HG03565 (cell line): ENCODE measurements at regions not wholly inside any gene's neighbourhood (a gene's known extent, or its start where the extent isn't known, plus 50 kb on each side); places are given as distances from the start of the nearest gene placed in this dataset.

Source experiments
- ATAC-seq: cut with Tn5 transposase; IDR thresholded peaks from one replicate; pipeline ENCODE4 v1.9.1; 2021; ENCODE audit warnings: mild to moderate bottlenecking, moderate library complexity; ENCODE audit not compliant: unreplicated experiment

DNA sequence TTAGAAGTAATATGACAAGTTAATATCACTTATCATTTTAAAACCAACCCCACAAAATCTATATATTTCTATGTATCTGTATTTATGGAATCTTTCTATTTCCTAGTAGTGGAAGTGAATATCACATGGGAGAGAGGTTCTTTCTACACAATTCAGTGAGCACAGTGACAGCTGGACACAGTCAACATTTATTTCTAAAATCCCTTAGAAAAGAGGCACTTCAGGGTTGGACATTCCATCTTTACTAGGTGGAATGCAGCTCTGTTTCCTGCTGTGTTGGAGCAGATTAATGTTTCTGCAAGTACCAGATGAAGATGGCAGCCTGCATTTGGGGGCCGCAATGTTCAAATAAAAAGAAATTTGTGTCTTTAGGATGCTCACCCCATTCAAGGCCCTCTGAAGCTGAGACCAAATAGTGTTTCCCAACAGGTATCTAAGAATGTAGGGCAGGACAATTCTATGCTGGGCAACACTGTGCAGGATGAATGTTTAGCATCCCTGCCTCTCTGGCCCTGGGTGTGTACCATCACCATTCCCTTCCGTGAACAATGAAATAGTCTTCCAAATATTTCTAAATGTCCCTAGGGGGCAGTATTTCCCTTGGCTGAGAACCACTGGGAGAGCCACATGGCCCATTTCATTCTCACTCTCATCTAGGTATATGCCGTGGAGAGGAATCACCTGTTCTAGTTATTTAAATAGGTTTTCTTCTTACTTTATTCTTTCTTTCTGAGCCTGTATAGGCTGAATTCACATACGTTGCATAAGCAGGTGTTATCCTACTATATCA lies 394.8 kb downstream of the PRDM2 start:
- ATAC-seq = no peak

GRCh38 chr1:14098294-14098913 lies 398.4 kb downstream of the PRDM2 start:
- ATAC-seq = no peak

GRCh38 chr1:14100444-14100843 lies 400.5 kb downstream of the PRDM2 start:
- no peak for ATAC-seq

- no peak for ATAC-seq
Observed at GRCh38 chr1:14100919-14101318, 400.9 kb downstream of the PRDM2 start.

DNA sequence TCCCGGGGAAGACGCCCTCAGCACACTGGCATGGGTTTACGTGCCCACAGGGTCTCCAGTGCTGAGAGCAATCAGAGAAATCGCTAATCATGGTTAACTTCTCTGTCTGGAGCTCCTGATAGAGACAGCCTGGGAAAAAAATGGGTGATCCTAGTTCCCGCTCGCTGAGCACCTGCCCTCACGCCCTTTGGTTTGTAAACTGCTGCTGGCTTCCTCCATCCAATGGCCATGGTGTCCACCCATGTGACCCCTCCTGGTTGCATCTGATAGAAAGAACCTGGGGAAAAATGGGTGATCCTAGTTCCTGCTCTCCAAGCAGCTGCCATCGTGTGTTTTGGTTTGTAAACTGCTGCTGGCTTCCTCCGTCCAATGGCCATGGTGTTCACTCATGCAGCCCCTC lies 402.2 kb downstream of the PRDM2 start:
- no peak for ATAC-seq

DNA sequence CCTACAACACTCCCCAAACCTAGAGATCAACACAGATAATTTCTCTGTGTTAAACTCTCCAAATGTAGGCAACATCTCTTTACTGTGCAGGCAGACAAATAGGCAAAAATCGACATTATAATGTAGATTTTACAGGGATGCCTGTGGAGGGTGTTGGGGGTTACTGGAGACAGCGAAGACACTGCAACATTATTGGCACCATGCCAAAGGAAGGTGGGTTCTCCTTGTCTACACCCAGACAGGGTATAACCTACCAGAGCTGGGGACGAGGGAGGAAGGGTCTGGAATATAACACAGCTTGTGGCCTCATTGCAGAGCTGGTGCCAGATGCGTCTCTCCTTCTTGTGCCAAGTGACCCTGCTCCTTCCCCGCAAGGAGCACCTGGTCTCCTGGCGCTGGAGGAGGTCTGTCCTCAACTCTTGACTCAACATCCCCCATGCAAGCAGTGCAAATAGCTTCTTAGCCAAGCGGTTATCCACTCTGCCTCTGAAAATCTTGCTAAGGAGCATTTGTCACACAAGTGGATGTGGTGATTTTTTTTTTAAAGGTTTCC lies 404.0 kb downstream of the PRDM2 start:
- ATAC-seq = no peak

DNA sequence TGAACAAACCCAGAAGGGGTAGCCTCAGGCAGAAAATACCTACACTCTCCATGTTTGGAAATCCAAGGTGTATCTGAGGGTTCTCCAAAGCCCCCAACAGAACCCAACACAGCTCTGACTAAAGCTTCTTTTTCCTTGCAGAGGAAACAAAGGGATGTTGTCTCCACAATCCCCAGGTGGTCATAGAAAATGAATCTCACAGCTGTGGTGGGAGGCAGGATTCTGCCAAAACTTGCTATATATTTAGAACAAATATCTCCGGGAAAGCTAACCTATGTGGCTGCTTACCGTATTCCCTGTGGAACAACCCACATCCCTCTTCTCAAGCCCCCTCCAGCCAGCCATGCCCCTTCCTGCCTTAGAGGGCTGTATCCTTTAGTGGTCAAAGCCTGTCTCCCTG lies 406.1 kb downstream of the PRDM2 start:
- no peak for ATAC-seq

- ATAC-seq = no peak
Observed at GRCh38 chr1:14106679-14107313, 406.8 kb downstream of the PRDM2 start.

DNA sequence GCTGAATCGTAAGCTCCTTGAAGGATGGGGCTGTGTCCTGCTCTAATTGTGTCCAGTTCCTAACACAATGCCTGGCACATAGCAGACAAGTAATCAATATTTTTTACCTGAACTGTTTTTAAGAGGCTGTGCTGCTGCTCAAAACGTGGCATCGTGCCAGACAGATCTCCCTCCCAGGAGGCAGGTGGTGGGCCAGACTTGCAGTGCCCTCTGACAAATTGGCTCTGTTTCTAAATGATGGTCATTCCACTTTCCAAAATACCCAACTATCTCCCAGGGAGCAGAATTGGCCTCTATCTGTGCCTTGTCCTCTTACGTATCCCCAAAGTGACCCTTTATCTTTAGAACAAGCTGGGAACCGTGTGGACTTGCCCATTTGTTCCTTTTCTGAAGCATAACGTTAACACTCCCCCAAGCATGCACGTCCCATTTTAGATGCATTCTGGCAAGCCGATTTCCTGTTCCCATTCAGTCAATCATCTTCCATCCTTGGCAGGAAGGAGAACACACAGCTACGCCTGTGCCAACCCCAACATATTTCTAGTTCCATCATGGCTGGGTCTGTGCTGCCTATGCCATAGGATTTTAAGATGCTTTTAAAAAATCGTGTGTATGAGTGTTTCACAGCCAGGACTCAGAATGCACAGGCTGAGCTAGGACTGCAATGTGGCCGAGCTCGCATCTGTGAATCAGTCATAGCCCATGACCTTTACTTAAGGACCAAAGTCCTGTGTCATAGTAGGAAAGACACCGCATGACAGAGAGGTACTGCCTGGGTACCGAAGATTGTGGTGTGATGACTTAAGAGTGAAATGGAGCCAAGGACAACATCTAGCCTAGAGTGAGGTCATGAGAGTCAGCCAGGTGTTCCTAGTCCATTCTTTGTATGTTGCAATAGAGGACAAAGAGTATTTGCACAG lies 408.6 kb downstream of the PRDM2 start:
- ATAC-seq = no peak

DNA sequence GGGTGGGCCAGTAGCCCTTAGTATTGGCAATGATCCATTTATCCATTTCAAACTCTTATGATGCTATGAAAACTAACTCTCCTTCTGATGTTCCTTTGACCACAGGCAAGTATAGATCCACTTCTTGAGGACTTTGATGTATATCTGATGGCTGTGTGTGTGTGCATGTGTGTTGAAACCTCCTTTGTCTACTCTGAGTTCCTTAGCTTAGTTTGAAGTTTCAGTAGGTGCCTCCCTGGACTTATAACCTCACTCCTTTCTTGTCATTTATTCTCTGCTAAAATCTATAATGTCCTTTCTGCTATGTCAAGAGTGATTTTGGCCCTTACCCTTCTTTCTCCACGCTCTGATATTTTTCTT lies 409.3 kb downstream of the PRDM2 start:
- ATAC-seq = no peak

- ATAC-seq = no peak
Observed at GRCh38 chr1:14110040-14110439, 410.1 kb downstream of the PRDM2 start.

GRCh38 chr1:14111121-14111520 lies 411.1 kb downstream of the PRDM2 start:
- no peak for ATAC-seq

DNA sequence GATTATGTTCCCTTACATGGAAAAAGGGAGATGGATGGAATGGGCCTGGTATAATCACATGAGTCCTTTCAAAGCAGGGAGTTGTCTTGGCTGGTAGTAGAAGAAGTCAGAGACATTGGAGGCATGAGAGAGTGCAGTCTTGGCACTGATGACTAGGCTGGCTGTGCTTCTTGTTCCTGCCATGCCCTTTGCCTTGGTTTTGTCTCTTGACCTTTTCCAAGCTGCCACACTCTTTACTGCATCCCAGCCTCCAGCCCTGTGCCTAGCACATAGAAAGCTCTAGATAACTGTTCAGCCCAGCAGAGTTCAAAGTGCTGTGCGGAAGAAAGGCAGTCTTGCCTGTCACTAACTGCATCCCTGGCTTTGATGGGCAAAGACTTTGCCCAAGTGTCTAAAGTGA lies 412.6 kb downstream of the PRDM2 start:
- ATAC-seq = no peak

DNA sequence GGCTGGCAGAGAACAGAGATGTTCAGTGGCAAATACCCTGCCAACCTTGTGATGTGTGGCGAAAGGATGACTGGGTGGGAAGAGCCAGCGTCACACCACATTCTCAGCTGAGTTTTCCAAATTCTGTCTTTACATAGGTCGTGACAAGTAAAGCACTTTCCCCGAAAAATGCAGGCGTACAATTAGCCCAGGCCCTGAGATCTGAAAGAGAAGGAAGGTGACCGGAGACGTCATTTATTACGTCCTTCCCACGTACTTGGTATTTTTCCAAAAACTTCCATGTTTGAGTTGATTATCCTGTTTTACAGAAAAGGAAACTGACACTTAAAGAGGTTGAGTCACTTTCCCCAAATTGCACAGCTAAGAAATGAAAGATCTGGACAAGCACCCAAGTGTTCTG lies 413.3 kb downstream of the PRDM2 start:
- no peak for ATAC-seq

- ATAC-seq = no peak
Observed at GRCh38 chr1:14113841-14114567, 414.0 kb downstream of the PRDM2 start.

GRCh38 chr1:14115976-14116375 lies 416.0 kb downstream of the PRDM2 start:
- ATAC-seq = no peak

- ATAC-seq = no peak
Observed at GRCh38 chr1:14117700-14118099, 417.7 kb downstream of the PRDM2 start.

GRCh38 chr1:14118691-14119485 lies 418.9 kb downstream of the PRDM2 start:
- ATAC-seq = no peak

DNA sequence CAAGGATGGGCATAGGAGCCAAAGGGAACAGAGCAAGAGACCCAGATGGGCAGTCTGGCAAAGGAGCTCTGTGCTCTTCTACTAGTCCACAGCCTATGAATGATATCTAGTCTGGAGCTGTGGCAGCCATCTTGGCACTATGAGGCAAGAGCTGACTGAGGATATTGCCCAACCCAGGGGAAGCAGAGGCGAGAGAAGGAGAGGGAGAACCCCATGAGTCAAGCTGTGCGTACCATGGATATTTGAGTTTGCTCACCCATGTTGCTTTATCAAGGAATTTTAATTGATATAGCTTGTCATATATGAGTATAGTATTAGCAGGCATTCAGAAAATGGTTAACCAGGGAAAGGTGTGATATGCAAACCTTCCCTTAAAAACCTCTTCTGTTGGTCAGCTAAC lies 420.9 kb downstream of the PRDM2 start:
- no peak for ATAC-seq
